HCT116 (cell line): ENCODE measurements at regions not wholly inside any gene's neighbourhood (a gene's known extent, or its start where the extent isn't known, plus 50 kb on each side); places are given as distances from the start of the nearest gene placed in this dataset.

Source experiments
- CEBPB ChIP-seq: IDR thresholded peaks from 2 replicates; pipeline ENCODE4 v1.6.1; 2012; ENCODE audit warnings: low read depth
- EGR1 ChIP-seq: IDR thresholded peaks from 2 replicates; pipeline ENCODE4 v1.6.1; 2012; ENCODE audit warnings: low read depth
- ELF1 ChIP-seq: IDR thresholded peaks from 2 replicates; pipeline ENCODE4 v1.6.1; 2012; ENCODE audit warnings: low read depth, borderline replicate concordance
- EZH2 ChIP-seq: fragments of 200-600 bp; sonication (generic); IDR thresholded peaks from 2 replicates; pipeline ENCODE4 v1.6.1; 2017; ENCODE audit warnings: antibody characterized with exemption, mixed run types
- POLR2A ChIP-seq: IDR thresholded peaks from 2 replicates; pipeline ENCODE4 v1.7.0; 2011; ENCODE audit warnings: borderline replicate concordance; ENCODE audit not compliant: insufficient read depth, insufficient read length; ENCODE audit errors: extremely low read depth
- POLR2AphosphoS5 ChIP-seq: IDR thresholded peaks from 2 replicates; pipeline ENCODE4 v1.6.1; 2011; ENCODE audit warnings: mild to moderate bottlenecking, low read depth, low read length, moderate library complexity
- SP1 ChIP-seq: IDR thresholded peaks from 2 replicates; pipeline ENCODE4 v1.6.1; 2012; ENCODE audit warnings: low read depth
- YY1 ChIP-seq: IDR thresholded peaks from 2 replicates; pipeline ENCODE4 v1.6.1; 2011; ENCODE audit warnings: low read length, low read depth, moderate library complexity, mild to moderate bottlenecking; ENCODE audit not compliant: insufficient replicate concordance; ENCODE audit errors: extremely low read depth
- ZNF274 ChIP-seq: fragments of 200-500 bp; sonication (Bioruptor generic); IDR thresholded peaks from 2 replicates; pipeline ENCODE4 v1.6.1; 2014; ENCODE audit warnings: mild to moderate bottlenecking, low read depth, low read length, inconsistent platforms
- TF ChIP-seq, protein P1 (sequence below), 3 experiments: fragments of 200-600 bp in 1 of 3; sonication (generic) in 1 of 3; IDR thresholded peaks in 2 of 3; conservative IDR thresholded peaks in 1 of 3; 2 replicates each; pipeline ENCODE4 v1.5.1; 2012 to 2017; ENCODE audit warnings: low read depth in 2 of 3, low read length in 2 of 3, antibody characterized with exemption in 1 of 3, borderline replicate concordance in 1 of 3, control low read depth in 1 of 3, mild to moderate bottlenecking in 1 of 3, mixed read lengths in 1 of 3, mixed run types in 1 of 3, moderate library complexity in 1 of 3; ENCODE audit not compliant: insufficient read depth in 1 of 3
- TF ChIP-seq, protein P2 (sequence below): IDR thresholded peaks from 2 replicates; pipeline ENCODE4 v1.6.1; 2012
- TF ChIP-seq, protein P3 (sequence below): IDR thresholded peaks from 2 replicates; pipeline ENCODE4 v1.6.1; 2012; ENCODE audit warnings: low read depth

DNA sequence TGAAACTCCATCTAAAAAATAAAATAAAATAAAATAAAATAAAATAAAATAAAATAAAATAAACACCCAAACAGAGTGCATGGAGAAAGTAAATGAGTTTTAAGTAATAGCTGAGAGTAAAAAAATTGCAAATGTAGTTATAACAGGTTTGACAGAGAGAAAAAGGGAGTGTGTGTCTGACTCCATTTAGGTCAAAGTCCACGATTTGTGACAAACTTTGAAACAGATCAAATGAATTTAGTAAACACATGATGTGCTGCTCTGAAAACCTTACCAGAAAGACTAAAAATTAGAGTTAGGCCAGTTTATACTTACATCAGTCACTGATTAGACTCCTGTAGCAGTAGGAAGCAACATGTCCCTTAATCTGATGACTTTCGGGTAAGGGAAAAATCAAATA lies 346.6 kb downstream of the PARP8 start:
- TF ChIP-seq ZNF274 (no peak), ELF1 (no peak), EZH2 (no peak), EGR1 (no peak), POLR2A (no peak), CEBPB (no peak), YY1 (no peak), POLR2AphosphoS5 (no peak), SP1 (no peak)
- TF ChIP-seq, protein P1, sequence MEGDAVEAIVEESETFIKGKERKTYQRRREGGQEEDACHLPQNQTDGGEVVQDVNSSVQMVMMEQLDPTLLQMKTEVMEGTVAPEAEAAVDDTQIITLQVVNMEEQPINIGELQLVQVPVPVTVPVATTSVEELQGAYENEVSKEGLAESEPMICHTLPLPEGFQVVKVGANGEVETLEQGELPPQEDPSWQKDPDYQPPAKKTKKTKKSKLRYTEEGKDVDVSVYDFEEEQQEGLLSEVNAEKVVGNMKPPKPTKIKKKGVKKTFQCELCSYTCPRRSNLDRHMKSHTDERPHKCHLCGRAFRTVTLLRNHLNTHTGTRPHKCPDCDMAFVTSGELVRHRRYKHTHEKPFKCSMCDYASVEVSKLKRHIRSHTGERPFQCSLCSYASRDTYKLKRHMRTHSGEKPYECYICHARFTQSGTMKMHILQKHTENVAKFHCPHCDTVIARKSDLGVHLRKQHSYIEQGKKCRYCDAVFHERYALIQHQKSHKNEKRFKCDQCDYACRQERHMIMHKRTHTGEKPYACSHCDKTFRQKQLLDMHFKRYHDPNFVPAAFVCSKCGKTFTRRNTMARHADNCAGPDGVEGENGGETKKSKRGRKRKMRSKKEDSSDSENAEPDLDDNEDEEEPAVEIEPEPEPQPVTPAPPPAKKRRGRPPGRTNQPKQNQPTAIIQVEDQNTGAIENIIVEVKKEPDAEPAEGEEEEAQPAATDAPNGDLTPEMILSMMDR (IDR thresholded peaks at IDR 0.05 in 2 of 3, conservative IDR thresholded peaks at IDR 0.05 in 1 of 3; ENCODE audit: borderline replicate concordance in 1 of 3, insufficient read depth in 1 of 3, low read depth in 2 of 3, low read length in 2 of 3) = no peak
- TF ChIP-seq, protein P2, sequence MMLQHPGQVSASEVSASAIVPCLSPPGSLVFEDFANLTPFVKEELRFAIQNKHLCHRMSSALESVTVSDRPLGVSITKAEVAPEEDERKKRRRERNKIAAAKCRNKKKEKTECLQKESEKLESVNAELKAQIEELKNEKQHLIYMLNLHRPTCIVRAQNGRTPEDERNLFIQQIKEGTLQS = no peak
- TF ChIP-seq, protein P3, sequence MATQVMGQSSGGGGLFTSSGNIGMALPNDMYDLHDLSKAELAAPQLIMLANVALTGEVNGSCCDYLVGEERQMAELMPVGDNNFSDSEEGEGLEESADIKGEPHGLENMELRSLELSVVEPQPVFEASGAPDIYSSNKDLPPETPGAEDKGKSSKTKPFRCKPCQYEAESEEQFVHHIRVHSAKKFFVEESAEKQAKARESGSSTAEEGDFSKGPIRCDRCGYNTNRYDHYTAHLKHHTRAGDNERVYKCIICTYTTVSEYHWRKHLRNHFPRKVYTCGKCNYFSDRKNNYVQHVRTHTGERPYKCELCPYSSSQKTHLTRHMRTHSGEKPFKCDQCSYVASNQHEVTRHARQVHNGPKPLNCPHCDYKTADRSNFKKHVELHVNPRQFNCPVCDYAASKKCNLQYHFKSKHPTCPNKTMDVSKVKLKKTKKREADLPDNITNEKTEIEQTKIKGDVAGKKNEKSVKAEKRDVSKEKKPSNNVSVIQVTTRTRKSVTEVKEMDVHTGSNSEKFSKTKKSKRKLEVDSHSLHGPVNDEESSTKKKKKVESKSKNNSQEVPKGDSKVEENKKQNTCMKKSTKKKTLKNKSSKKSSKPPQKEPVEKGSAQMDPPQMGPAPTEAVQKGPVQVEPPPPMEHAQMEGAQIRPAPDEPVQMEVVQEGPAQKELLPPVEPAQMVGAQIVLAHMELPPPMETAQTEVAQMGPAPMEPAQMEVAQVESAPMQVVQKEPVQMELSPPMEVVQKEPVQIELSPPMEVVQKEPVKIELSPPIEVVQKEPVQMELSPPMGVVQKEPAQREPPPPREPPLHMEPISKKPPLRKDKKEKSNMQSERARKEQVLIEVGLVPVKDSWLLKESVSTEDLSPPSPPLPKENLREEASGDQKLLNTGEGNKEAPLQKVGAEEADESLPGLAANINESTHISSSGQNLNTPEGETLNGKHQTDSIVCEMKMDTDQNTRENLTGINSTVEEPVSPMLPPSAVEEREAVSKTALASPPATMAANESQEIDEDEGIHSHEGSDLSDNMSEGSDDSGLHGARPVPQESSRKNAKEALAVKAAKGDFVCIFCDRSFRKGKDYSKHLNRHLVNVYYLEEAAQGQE = no peak
